KBM-7 (cell line): ENCODE measurements at regions not wholly inside any gene's neighbourhood (a gene's known extent, or its start where the extent isn't known, plus 50 kb on each side); places are given as distances from the start of the nearest gene placed in this dataset.

ENCODE experiments used
- DNase-seq: peaks from one replicate; pipeline ENCODE4 v3.0.0-alpha.2; 2015
- in situ Hi-C: fragments of 300-500 bp; cut with MboI; formaldehyde crosslinking; loops from 2 replicates; pipeline ENCODE4 v1.14.3; 2020; ENCODE audit warnings: low sequenced_read_pairs, low pct_unique_long_range_greater_than_20kb, mixed read lengths

DNA sequence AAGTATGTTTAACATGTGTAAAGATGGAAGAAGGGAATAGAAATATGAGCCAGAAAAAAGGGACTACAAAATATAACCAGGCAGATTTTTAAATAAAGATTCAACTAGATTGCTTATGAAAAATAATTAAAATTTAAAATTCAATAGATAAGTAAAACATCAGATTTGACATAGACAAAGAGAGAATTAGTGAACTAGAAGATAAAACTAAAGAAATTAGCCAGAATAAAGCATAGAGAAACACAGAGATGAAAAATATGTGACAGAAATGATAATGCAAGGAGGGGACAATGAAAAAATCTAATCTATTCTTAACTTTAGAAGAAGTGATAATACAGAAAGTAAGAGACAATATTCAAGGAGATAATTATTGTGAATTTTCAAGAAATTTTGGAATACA lies 222.6 kb upstream of the PMFBP1 start:
- in situ Hi-C loops = no loop called here
- no peak for DNase-seq

- in situ Hi-C loops = no loop called here
- no peak for DNase-seq
These were observed 217.8 kb upstream of the PMFBP1 start for GRCh38 chr16:72389791-72390190.

- DNase-seq = no peak
- in situ Hi-C loops = no loop called here
These were observed 216.1 kb upstream of the PMFBP1 start for GRCh38 chr16:72388007-72388406.

GRCh38 chr16:72384651-72385050 lies 212.7 kb upstream of the PMFBP1 start:
- no peak for DNase-seq
- in situ Hi-C loops = no loop called here

GRCh38 chr16:72380283-72380682 lies 208.3 kb upstream of the PMFBP1 start:
- in situ Hi-C loops = no loop called here
- DNase-seq = no peak

GRCh38 chr16:72373201-72373600 lies 201.2 kb upstream of the PMFBP1 start:
- in situ Hi-C loops = no loop called here
- no peak for DNase-seq

- in situ Hi-C loops = no loop called here
- DNase-seq = no peak
These were observed 200.4 kb upstream of the PMFBP1 start for GRCh38 chr16:72372087-72373045.

DNA sequence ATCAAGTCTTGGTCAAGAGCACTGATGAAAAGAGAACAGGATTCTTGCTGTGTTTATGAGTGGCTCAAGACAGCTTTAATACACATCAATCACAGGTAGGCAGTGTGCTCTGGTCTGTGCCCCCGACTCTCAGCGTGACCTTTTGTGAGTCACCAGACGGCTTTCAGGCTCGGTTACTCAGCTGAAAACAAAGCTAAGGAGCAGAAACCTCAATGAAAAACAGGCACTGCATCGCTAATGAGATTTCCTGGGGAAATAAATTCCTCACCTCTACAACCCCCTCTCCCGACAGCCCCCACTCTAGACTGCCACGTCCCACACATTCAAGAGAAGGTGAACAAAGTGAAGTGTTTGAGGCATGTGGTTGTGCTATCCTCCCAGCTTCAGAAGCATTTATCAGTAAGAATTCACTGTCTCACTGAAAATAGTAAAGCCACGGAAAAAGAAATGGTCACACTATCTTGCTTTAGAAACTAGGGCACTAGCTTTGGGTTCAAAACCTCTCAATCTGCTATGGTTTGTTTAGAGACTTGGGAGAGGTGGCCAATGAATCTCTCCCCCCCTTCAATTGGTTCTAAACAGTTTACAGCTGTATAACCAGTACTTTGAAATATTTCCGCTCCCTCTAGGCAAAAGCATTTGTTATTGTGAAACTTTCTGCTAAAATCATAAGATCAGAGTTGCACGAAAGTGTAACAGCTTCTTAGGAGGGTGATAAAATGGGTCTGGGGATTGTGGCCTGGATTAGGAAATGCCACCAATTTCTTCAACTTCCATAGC lies 199.5 kb upstream of the PMFBP1 start:
- no peak for DNase-seq

DNA sequence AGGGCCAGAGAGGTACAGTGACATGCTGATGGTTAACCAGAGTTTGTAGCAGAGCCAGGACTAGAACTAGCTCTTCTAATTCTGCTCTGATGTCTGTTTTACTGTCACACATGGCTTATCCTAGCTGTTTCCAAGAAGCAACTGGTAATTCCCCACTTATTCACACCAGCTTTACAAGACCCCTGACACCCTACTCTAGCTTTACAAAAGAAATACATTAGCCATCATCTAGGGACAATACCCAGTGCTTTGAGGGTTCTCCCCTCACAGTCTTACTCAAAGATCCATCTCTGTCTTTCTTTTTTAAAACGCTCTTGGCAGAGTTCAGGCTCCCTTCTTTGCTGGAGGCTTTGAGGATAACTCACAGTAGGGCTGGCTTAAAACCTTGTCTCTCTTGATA lies 197.3 kb upstream of the PMFBP1 start:
- in situ Hi-C loops = no loop called here
- DNase-seq = no peak

More for the DNA sequence above, 199.5 kb upstream of the PMFBP1 start:
- in situ Hi-C loops = no loop called here

DNA sequence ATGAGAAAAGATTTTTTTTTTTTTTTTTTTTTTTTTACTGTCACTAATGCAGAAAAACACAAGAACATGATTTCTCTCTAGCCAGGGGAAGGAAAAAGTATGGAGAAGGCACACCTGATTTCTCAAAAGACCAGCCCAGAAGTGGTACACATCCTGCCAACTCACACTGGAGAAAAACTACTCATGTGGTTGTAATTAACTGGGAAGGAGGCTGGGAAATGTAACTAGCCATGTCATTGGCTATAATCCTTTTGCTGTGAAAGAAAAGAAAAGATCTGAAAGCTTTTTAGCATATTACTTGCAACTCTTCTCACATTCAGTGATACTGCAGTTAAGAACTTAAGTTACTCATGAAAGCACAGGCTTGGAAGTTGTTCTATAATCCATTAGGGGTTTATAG lies 195.9 kb upstream of the PMFBP1 start:
- in situ Hi-C loops = no loop called here
- no peak for DNase-seq

- in situ Hi-C loops = no loop called here
- DNase-seq = no peak
These were observed 191.0 kb upstream of the PMFBP1 start for GRCh38 chr16:72362973-72363372.

DNA sequence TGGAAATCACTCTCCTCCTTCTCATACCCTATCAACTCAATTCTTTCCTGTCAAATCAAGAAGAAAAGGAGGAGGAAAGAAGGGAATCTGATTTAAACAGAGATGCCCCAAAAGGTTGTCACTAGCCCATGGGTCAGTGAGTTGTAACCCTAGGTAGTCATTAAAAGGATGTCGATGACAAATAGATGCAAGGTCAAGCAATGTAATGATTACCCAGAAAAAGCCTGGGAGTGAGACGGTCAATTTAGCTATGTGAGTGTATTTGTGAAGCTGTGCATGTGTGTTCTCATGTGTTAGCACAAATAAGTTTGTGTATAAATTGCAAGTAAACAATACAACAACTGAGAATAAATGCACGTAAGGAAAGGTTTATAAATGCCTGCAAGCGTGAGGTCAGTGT lies 190.5 kb upstream of the PMFBP1 start:
- DNase-seq = no peak
- in situ Hi-C loops = no loop called here

- in situ Hi-C loops = no loop called here
- no peak for DNase-seq
These were observed 186.0 kb upstream of the PMFBP1 start for GRCh38 chr16:72357910-72358309.

- no peak for DNase-seq
- in situ Hi-C loops = no loop called here
These were observed 183.6 kb upstream of the PMFBP1 start for GRCh38 chr16:72355561-72355960.

DNA sequence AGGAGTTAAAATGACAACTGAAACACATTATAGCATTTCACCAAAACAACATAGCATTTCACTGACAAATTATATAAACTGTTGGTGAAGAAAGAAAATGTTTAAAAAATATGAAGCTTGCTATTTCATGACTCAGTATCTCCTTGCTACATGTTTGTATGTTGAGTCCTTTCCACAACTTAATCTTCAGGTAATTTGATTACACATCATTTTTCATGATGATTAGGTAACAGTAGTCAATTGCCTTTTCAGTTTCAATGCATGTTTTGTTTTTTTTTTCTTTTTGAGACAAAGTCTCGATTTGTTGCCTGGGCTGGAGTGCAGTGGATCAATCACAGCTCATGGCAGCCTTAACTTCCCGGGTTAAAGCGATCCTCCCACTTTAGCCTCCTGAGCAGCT lies 177.8 kb upstream of the PMFBP1 start:
- in situ Hi-C loops = no loop called here

DNA sequence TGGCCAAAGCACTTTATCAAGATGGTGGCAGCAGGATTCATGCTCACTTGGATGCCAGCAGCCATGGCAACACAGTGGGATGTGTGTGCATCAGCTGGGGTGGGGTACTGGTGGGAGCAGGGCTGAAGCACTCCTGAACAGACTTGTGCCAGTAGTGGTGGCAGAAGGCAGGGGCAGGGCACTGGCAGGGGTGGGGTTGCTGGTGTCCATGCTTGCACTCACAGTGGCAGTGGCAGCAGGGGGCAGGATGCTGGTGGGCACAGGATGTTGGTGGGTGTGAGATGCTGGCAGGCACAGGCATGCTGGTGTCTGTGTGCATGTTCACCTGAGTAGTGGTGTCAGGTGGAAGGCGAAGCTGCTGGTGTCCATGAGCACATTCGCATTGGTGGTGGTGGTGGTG lies 161.0 kb upstream of the PMFBP1 start:
- in situ Hi-C loops = no loop called here
- no peak for DNase-seq

More for the DNA sequence above, 177.8 kb upstream of the PMFBP1 start:
- no peak for DNase-seq

DNA sequence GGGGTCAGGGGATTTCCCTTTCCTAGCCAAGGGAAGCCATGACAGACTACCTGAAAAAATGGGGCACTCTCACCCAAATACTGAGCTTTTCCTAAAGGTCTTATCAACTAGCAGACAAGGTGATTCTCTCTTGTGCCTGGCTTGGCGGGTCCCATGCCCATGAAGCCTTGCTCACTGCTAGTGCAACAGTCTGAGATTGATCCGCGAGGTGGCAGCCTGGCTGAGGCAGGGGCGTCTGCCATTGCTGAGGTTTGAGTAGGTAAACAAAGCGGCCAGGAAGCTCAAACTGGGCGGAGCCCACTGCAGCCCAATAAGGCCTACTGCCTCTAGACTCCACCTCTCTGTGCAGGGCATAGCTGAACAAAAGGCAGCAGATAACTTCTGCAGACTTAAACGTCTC lies 152.6 kb upstream of the PMFBP1 start:
- DNase-seq = no peak
- in situ Hi-C loops = no loop called here

DNA sequence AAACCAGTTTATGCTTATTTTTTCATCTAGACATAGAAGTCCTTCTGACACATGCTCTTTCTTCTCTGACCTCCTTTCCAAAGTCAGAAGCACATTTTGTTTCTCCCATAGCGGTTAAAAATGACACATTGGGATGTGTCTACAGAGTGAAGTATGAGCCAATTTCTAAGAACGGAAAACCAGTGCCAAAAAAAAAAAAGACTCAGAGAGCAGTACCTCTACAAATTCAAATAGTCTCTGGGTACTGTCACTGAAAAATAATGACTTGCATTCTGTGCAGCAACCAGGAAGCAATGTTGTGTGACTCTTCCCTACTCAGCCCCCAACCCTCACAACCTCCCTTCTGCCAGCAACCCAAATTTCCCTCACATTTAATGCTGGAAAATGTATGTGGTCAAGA lies 145.5 kb upstream of the PMFBP1 start:
- no peak for DNase-seq
- in situ Hi-C loops = no loop called here

- in situ Hi-C loops = no loop called here
- no peak for DNase-seq
These were observed 141.9 kb upstream of the PMFBP1 start for GRCh38 chr16:72313903-72314302.

DNA sequence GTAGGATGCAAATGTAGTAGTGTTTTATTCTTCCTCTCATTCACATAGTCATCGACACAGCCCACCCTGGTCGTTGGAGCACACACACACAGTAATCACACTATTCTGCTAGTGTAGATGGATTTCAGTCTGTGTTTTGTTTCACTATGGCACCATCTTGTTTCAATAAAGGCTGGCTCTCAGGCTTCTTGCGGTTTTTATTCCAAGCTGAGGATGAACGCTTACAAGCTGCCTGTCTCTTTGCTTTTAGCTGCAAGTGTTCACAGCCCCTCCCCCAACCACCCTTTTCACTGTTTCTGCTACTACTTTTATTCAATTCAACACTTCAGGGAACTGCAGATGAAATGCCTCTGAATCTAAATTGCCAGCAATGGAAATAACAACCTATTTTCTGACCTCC lies 140.9 kb upstream of the PMFBP1 start:
- DNase-seq = no peak
- in situ Hi-C loops = no loop called here
